ENCODE measurements at regions not wholly inside any gene's neighbourhood (a gene's known extent, or its start where the extent isn't known, plus 50 kb on each side); places are given as distances from the start of the nearest gene placed in this dataset.
"Not testable (repeated sequence)": the region's sequence is repeated elsewhere in the genome, so short reads cannot be mapped to it uniquely, and the experiment has no call there.

DNA sequence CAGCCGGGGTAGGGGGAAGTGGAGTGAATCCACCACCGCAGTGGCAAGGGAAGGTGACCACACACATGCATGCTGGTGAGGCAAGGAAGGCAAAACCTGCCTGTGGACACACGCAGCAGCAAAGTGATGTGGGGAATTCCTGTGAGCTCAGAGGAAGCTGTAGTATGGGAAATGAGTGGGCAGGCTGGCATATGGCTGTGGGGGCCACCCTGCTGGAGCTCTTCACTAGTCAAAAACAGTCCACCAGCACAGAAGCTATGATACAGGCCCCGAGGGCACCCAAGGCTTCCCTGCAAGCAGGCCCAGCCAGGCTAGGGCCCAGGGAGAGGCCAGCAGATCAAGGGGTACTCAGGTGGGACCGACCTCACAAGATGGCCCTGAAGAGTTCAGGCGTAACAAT, 239.1 kb downstream of the CHM start:
- H3K4me1 ChIP-seq (ENCODE audit: control insufficient read depth, insufficient read depth, low read length) = no peaks in the 10 kb centered on the region
- WGBS, 2 experiments = 77 to 78% methylated on average over 6 of the region's 6 CpGs
- no peak overlapping the region for H3K4me3 ChIP-seq (ENCODE audit: insufficient read depth, low read depth, low read length)
- H3K36me3 ChIP-seq (ENCODE audit: control insufficient read depth, insufficient read depth, low read length) = no peaks in the 10 kb centered on the region
- H3K9me3 ChIP-seq (ENCODE audit: control insufficient read depth, low read length) = no peaks in the 10 kb centered on the region
- no peak overlapping the region for H3K27ac ChIP-seq (ENCODE audit: insufficient read depth, low read depth, low read length, poor library complexity, severe bottlenecking)
- no peaks in the 10 kb centered on the region for H3K27me3 ChIP-seq (ENCODE audit: control insufficient read depth, insufficient read depth, low read length, poor library complexity, severe bottlenecking)

DNA sequence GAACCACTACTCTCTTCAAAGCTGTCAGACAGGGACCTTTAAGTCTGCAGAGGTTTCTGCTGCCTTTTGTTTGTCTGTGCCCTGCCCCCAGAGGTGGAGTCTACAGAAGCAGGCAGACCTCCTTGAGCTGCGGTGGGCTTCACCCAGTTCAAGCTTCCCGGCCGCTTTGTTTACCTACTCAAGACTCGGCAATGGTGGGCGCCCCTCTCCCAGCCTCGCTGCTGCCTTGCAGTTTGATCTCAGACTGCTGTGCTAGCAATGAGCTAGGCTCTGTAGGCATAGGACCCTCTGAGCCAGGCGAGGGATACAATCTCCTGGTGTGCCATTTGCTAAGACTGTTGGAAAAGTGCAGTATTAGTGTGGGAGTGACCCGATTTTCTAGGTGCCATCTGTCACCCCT, 275.0 kb downstream of the CHM start:
- WGBS, 2 experiments = 94 to 95% methylated on average over 8 of the region's 8 CpGs
- H3K4me1 ChIP-seq (ENCODE audit: control insufficient read depth, insufficient read depth, low read length); H3K4me3 ChIP-seq (ENCODE audit: insufficient read depth, low read depth, low read length); H3K36me3 ChIP-seq (ENCODE audit: control insufficient read depth, insufficient read depth, low read length); H3K27me3 ChIP-seq (ENCODE audit: control insufficient read depth, insufficient read depth, low read length, poor library complexity, severe bottlenecking); H3K9me3 ChIP-seq (ENCODE audit: control insufficient read depth, low read length); H3K27ac ChIP-seq (ENCODE audit: insufficient read depth, low read depth, low read length, poor library complexity, severe bottlenecking): not testable (repeated sequence)

DNA sequence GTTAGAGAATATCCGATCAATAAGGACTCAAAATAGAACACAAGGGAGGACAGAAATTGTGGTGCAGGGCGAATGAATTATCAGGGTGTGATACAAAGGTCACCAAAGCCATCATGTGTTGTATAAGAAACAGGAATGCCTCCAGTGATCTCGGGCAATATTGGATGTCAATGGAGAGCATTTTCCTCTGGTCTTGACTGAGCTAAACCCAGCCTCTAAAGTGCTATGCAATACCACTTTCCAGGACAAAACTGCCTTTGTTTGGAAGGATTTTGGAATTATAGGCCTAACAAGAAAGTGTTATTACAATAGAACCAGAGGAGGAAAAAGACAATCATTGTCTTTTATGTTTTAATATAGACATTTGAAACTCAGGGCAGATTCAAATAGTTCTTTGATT, 281.7 kb downstream of the CHM start:
- no peaks in the 10 kb centered on the region for H3K9me3 ChIP-seq (ENCODE audit: control insufficient read depth, low read length)
- no peaks in the 10 kb centered on the region for H3K36me3 ChIP-seq (ENCODE audit: control insufficient read depth, insufficient read depth, low read length)
- 66 to 89% methylated on average over 2 to 3 of the region's 3 CpGs for WGBS, 2 experiments
- no peaks in the 10 kb centered on the region for H3K27me3 ChIP-seq (ENCODE audit: control insufficient read depth, insufficient read depth, low read length, poor library complexity, severe bottlenecking)
- H3K4me1 ChIP-seq (ENCODE audit: control insufficient read depth, insufficient read depth, low read length) = no peaks in the 10 kb centered on the region
- no peak overlapping the region for H3K4me3 ChIP-seq (ENCODE audit: insufficient read depth, low read depth, low read length)
- no peak overlapping the region for H3K27ac ChIP-seq (ENCODE audit: insufficient read depth, low read depth, low read length, poor library complexity, severe bottlenecking)

DNA sequence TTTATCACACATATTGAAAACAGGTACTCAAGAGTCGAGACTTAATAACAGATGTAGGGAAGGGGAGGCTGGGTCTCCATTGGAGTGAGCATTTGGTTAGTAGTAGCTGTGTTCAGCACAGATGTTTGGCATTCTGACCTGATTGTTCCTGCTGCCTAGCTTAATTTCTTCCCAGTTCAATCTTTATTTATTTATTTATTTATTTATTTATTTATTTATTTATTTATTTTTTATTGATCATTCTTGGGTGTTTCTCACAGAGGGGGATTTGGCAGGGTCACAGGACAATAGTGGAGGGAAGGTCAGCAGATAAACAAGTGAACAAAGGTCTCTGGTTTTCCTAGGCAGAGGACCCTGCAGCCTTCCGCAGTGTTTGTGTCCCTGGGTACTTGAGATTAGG, 324.3 kb downstream of the CHM start:
- H3K27ac ChIP-seq (ENCODE audit: insufficient read depth, low read depth, low read length, poor library complexity, severe bottlenecking); H3K9me3 ChIP-seq (ENCODE audit: control insufficient read depth, low read length); H3K4me3 ChIP-seq (ENCODE audit: insufficient read depth, low read depth, low read length); H3K36me3 ChIP-seq (ENCODE audit: control insufficient read depth, insufficient read depth, low read length); H3K27me3 ChIP-seq (ENCODE audit: control insufficient read depth, insufficient read depth, low read length, poor library complexity, severe bottlenecking); H3K4me1 ChIP-seq (ENCODE audit: control insufficient read depth, insufficient read depth, low read length): not testable (repeated sequence)
- no CpG with 5 or more reads among the region's 2 CpGs for WGBS, 2 experiments

DNA sequence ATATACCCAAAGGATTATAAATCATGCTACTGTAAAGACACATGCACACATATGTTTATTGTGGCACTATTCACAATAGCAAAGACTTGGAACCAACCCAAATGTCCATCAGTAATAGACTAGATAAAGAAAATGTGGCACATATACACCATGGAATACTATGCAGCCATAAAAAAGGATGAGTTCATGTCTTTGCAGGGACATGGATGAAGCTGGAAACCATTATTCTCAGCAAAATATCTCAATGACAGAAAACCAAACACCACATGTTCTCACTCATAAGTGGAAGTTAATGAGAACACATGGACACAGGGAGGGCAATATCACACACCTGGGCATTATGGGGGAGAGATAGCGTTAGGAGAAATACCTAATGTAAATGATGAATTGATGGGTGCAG, 323.8 kb upstream of the POF1B start:
- not testable (repeated sequence) for H3K27me3 ChIP-seq (ENCODE audit: control insufficient read depth, insufficient read depth, low read length, poor library complexity, severe bottlenecking); H3K4me1 ChIP-seq (ENCODE audit: control insufficient read depth, insufficient read depth, low read length); H3K4me3 ChIP-seq (ENCODE audit: insufficient read depth, low read depth, low read length); H3K36me3 ChIP-seq (ENCODE audit: control insufficient read depth, insufficient read depth, low read length); H3K9me3 ChIP-seq (ENCODE audit: control insufficient read depth, low read length); H3K27ac ChIP-seq (ENCODE audit: insufficient read depth, low read depth, low read length, poor library complexity, severe bottlenecking)
- WGBS, 2 experiments = 100% methylated on average over 1 of the region's 1 CpG; no CpG with 5 or more reads in 1 of the 2 experiments

DNA sequence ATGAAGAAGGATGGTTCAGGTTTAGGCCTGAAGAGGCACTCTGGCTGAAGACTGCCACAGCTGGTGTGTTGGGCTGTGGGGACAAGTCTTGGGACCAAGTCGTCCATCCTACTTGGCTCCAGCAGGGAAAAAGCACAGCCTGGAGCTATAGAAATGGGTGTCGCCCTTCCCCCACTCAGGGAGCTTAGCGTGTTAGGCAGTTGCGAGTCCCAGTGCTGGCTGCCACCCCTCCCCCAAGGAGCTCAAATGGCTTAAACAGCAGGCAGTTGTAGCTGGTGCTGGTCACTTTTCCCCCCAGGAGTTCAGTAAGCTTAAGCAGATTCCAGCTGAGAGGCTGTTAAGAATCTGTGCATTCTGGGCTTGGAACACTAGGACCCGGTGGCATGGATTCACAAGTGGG, 319.5 kb upstream of the POF1B start:
- no peaks in the 10 kb centered on the region for H3K36me3 ChIP-seq (ENCODE audit: control insufficient read depth, insufficient read depth, low read length)
- WGBS, 2 experiments = 67 to 71% methylated on average over 5 of the region's 5 CpGs
- no peaks in the 10 kb centered on the region for H3K4me1 ChIP-seq (ENCODE audit: control insufficient read depth, insufficient read depth, low read length)
- H3K9me3 ChIP-seq (ENCODE audit: control insufficient read depth, low read length) = no peaks in the 10 kb centered on the region
- no peaks in the 10 kb centered on the region for H3K27me3 ChIP-seq (ENCODE audit: control insufficient read depth, insufficient read depth, low read length, poor library complexity, severe bottlenecking)
- H3K4me3 ChIP-seq (ENCODE audit: insufficient read depth, low read depth, low read length) = no peak overlapping the region
- no peak overlapping the region for H3K27ac ChIP-seq (ENCODE audit: insufficient read depth, low read depth, low read length, poor library complexity, severe bottlenecking)

DNA sequence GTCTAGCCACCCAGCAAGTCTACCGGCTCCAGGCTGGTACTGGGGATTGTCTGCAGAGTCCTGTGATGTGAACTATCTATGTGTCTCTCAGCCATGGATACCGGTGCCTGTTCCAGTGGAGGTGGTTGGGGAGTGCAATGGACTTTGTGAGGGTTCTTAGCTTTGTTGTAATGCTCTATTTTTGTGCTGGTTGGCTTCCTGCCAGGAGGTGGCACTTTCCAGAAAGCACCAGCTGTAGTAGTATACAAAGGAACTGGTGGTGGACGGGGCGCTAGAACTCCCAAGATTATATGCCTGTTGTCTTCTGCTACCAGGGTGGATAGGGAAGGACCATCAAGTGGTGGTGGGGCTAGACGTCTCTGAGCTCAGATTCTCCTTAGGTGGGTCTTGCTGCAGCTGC, 306.4 kb upstream of the POF1B start:
- H3K4me1 ChIP-seq (ENCODE audit: control insufficient read depth, insufficient read depth, low read length) = no peaks in the 10 kb centered on the region
- H3K4me3 ChIP-seq (ENCODE audit: insufficient read depth, low read depth, low read length) = no peak overlapping the region
- H3K27me3 ChIP-seq (ENCODE audit: control insufficient read depth, insufficient read depth, low read length, poor library complexity, severe bottlenecking) = no peaks in the 10 kb centered on the region
- 89 to 91% methylated on average over 4 to 5 of the region's 5 CpGs for WGBS, 2 experiments
- no peaks in the 10 kb centered on the region for H3K36me3 ChIP-seq (ENCODE audit: control insufficient read depth, insufficient read depth, low read length)
- H3K9me3 ChIP-seq (ENCODE audit: control insufficient read depth, low read length) = no peaks in the 10 kb centered on the region
- no peak overlapping the region for H3K27ac ChIP-seq (ENCODE audit: insufficient read depth, low read depth, low read length, poor library complexity, severe bottlenecking)

DNA sequence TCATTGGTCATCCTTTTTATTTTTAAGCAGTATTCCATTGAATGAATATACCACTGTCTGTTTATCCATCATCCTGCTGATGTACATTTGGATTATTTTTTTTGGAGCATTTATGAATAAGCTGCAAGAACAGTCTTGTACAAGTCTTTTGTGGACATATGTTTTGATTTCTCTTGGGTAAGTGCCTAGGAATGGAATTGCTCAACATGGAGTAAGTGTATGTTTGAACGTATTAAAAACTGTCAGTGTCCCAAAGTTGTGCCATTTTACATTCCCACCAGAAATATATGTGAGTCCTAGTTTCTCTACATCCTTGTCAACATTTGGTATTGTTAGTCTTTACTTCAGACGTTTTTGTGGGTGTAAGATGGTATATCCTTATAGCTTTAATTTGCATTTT, 287.0 kb upstream of the POF1B start:
- no peaks in the 10 kb centered on the region for H3K9me3 ChIP-seq (ENCODE audit: control insufficient read depth, low read length)
- H3K4me1 ChIP-seq (ENCODE audit: control insufficient read depth, insufficient read depth, low read length) = no peaks in the 10 kb centered on the region
- H3K36me3 ChIP-seq (ENCODE audit: control insufficient read depth, insufficient read depth, low read length) = no peaks in the 10 kb centered on the region
- no peaks in the 10 kb centered on the region for H3K27me3 ChIP-seq (ENCODE audit: control insufficient read depth, insufficient read depth, low read length, poor library complexity, severe bottlenecking)
- WGBS, 2 experiments = 83% methylated on average over 2 of the region's 2 CpGs; no CpG with 5 or more reads in 1 of the 2 experiments
- H3K27ac ChIP-seq (ENCODE audit: insufficient read depth, low read depth, low read length, poor library complexity, severe bottlenecking) = no peak overlapping the region
- no peak overlapping the region for H3K4me3 ChIP-seq (ENCODE audit: insufficient read depth, low read depth, low read length)

DNA sequence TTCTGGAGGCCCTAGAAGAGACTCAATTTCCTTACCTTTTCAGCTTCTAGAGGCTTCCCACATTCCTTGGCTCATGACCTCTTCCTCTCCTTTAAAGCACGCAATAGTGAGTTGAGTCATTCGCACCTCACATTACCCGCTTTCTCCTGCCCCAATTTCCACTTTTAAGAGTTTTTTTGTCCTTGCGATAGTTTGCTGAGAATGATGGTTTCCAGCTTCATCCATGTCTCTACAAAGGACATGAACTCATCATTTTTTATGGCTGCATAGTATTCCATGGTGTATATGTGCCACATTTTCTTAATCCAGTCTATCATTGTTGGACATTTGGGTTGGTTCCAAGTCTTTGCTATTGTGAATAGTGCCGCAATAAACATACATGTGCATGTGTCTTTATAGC, 284.5 kb upstream of the POF1B start:
- 49 to 98% methylated on average over 2 to 4 of the region's 5 CpGs for WGBS, 2 experiments
- H3K9me3 ChIP-seq (ENCODE audit: control insufficient read depth, low read length); H3K27me3 ChIP-seq (ENCODE audit: control insufficient read depth, insufficient read depth, low read length, poor library complexity, severe bottlenecking); H3K36me3 ChIP-seq (ENCODE audit: control insufficient read depth, insufficient read depth, low read length); H3K4me3 ChIP-seq (ENCODE audit: insufficient read depth, low read depth, low read length); H3K27ac ChIP-seq (ENCODE audit: insufficient read depth, low read depth, low read length, poor library complexity, severe bottlenecking); H3K4me1 ChIP-seq (ENCODE audit: control insufficient read depth, insufficient read depth, low read length): not testable (repeated sequence)

DNA sequence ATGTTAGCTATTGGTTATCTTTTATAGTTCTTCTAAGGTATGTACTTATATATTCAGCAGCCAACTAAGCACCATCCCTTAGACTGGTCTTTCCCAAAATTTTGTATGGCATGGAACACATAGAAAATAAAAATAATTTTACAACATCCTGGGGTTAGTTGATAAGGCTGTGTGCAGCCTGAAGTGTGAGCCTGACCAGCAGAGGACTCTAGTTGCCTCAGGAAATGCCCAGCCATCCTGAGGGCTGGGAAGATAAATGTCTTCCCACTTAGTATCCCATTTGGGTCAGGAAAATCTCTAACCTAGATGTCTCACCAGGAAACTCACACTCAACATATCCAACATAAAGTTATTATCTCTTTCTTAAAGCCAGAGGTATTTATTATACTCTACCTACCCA, 251.4 kb upstream of the POF1B start:
- Histone ChIP-seq H3K4me3 (ENCODE audit: insufficient read depth, low read depth, low read length) (no peak overlapping the region), H3K27ac (ENCODE audit: insufficient read depth, low read depth, low read length, poor library complexity, severe bottlenecking) (no peak overlapping the region), H3K36me3 (ENCODE audit: control insufficient read depth, insufficient read depth, low read length) (no peaks in the 10 kb centered on the region), H3K4me1 (ENCODE audit: control insufficient read depth, insufficient read depth, low read length) (no peaks in the 10 kb centered on the region), H3K9me3 (ENCODE audit: control insufficient read depth, low read length) (no peaks in the 10 kb centered on the region), H3K27me3 (ENCODE audit: control insufficient read depth, insufficient read depth, low read length, poor library complexity, severe bottlenecking) (no peaks in the 10 kb centered on the region)

DNA sequence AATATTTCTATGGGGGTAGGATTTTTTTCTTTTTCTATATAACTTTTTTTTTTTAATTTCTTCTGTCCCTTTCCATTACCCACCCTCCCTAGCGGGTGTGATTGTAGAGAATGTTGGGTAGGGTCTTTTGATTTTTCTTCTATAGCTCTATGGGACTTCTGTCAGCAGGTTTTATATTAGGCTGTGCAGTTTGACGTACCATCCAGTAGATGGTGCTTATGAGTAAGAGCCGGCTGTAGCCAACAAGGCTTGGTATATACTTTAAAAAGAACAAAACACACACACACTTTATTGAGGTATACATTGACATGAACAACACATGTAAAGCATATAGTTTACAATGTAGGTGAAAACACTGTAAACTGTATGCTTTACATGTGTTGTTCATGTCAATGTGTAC, 247.9 kb upstream of the POF1B start:
- H3K4me3 ChIP-seq (ENCODE audit: insufficient read depth, low read depth, low read length) = no peak overlapping the region
- H3K36me3 ChIP-seq (ENCODE audit: control insufficient read depth, insufficient read depth, low read length) = no peaks in the 10 kb centered on the region
- no peak overlapping the region for H3K27ac ChIP-seq (ENCODE audit: insufficient read depth, low read depth, low read length, poor library complexity, severe bottlenecking)
- no peaks in the 10 kb centered on the region for H3K9me3 ChIP-seq (ENCODE audit: control insufficient read depth, low read length)
- WGBS, 2 experiments = no CpG with 5 or more reads among the region's 3 CpGs
- H3K27me3 ChIP-seq (ENCODE audit: control insufficient read depth, insufficient read depth, low read length, poor library complexity, severe bottlenecking) = no peaks in the 10 kb centered on the region
- no peaks in the 10 kb centered on the region for H3K4me1 ChIP-seq (ENCODE audit: control insufficient read depth, insufficient read depth, low read length)

Data from ectodermal cell (in vitro differentiated cells).